Epithelial cell of proximal tubule (primary cell): ENCODE measurements at regions not wholly inside any gene's neighbourhood (a gene's known extent, or its start where the extent isn't known, plus 50 kb on each side); places are given as distances from the start of the nearest gene placed in this dataset.

Experiments
- DNase-seq: peaks from one replicate; pipeline ENCODE4 v3.0.0-alpha.2; 2011; ENCODE audit warnings: low read depth
- H3K4me3 ChIP-seq: 2 replicates; pipeline ENCODE4 v1.5.1; 2011; ENCODE audit warnings: low read depth, mild to moderate bottlenecking, low read length
- TF ChIP-seq, protein P1 (sequence below): conservative IDR thresholded peaks from 2 replicates; pipeline ENCODE4 v1.5.1; 2012; ENCODE audit warnings: low read depth, mild to moderate bottlenecking, low read length

- H3K4me3 ChIP-seq, result no peak overlapping the region
- no peak for DNase-seq
- TF ChIP-seq, protein P1, sequence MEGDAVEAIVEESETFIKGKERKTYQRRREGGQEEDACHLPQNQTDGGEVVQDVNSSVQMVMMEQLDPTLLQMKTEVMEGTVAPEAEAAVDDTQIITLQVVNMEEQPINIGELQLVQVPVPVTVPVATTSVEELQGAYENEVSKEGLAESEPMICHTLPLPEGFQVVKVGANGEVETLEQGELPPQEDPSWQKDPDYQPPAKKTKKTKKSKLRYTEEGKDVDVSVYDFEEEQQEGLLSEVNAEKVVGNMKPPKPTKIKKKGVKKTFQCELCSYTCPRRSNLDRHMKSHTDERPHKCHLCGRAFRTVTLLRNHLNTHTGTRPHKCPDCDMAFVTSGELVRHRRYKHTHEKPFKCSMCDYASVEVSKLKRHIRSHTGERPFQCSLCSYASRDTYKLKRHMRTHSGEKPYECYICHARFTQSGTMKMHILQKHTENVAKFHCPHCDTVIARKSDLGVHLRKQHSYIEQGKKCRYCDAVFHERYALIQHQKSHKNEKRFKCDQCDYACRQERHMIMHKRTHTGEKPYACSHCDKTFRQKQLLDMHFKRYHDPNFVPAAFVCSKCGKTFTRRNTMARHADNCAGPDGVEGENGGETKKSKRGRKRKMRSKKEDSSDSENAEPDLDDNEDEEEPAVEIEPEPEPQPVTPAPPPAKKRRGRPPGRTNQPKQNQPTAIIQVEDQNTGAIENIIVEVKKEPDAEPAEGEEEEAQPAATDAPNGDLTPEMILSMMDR, result no peak
Measured at GRCh38 chr22:48713272-48714205, 1114.1 kb downstream of the BRD1 start.

DNA sequence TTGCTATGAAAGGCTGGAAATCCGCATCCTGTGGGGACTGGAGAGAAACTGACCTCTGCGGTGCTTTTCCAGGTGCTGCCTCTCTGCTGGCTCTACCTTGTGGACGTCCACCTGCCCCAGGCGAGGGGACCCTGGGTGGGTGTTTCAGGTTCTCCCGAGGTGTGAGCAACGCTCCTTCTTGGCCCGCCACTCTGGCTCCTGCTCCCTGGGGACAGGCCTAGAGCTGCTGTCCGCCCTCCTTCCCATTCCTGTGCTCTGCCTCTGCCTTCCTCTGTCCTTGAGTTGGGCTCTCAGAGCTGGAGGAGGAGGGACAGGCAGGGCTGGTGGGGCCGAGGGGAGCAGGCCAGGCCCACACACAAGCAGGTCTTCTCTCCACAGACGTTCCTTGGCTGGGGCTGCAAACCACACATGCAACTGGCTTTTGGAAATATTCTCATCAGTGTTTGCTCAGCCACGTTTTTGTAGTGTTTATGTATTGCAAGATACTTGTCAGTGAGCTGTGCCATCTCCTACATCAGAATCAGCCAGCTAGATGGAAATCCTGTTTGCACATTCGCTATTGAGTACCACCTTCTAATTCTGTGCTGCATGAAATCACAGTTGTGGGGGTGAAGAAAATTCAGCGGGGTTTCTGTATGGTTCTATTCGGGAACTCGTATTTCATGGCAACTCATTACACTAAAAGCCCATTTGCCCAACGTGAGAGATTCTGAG is 1115.0 kb downstream of the BRD1 start:
- DNase-seq, result no peak
- no peak overlapping the region for H3K4me3 ChIP-seq
- TF ChIP-seq, protein P1, result no peak

DNA sequence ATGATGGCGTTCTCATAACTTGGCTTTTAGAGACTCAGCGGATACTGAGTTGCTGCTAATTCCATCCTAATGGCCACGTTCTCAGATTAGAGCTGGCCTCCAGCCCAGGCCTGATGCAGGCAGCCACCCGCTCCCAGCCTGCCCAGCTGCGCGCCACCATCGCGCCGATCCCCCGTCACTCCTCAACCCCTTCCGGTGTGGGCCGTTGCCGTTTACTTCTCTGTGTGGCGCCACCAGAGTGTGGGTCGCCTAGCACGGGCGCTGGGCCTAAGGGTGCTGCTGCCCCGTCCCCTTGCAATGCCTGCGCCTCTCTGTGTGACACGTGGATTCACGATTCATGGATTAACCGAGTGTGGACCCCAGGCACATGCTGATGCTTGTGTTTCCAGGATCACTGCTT is 1116.0 kb downstream of the BRD1 start:
- TF ChIP-seq, protein P1, result no peak
- no peak for DNase-seq
- no peak overlapping the region for H3K4me3 ChIP-seq

- H3K4me3 ChIP-seq, result no peak overlapping the region
- no peak for DNase-seq
- TF ChIP-seq, protein P1, result no peak
Measured at GRCh38 chr22:48711031-48711431, 1116.6 kb downstream of the BRD1 start.

GRCh38 chr22:48710410-48710809 is 1117.3 kb downstream of the BRD1 start:
- DNase-seq, result no peak
- H3K4me3 ChIP-seq, result no peak overlapping the region
- TF ChIP-seq, protein P1, result no peak

- no peak for DNase-seq
- TF ChIP-seq, protein P1, result no peak
- no peak overlapping the region for H3K4me3 ChIP-seq
Measured at GRCh38 chr22:48709976-48710375, 1117.7 kb downstream of the BRD1 start.
